ENCODE measurements at regions not wholly inside any gene's neighbourhood (a gene's known extent, or its start where the extent isn't known, plus 50 kb on each side); places are given as distances from the start of the nearest gene placed in this dataset.
"Not testable (repeated sequence)": the region's sequence is repeated elsewhere in the genome, so short reads cannot be mapped to it uniquely, and the experiment has no call there.

GRCh38 chr19:31885280-31885853, 460.0 kb upstream of the ZNF507 start:
- DNase-seq (ENCODE audit: low read depth): no peak

- DNase-seq (ENCODE audit: low read depth): no peak
Observed at GRCh38 chr19:31890230-31890629, 455.2 kb upstream of the ZNF507 start.

- DNase-seq (ENCODE audit: low read depth): no peak
Observed at GRCh38 chr19:31892060-31892459, 453.4 kb upstream of the ZNF507 start.

GRCh38 chr19:31893491-31893890, 451.9 kb upstream of the ZNF507 start:
- not testable (repeated sequence) for DNase-seq (ENCODE audit: low read depth)

- no peak for DNase-seq (ENCODE audit: low read depth)
Observed at GRCh38 chr19:31894451-31894850, 451.0 kb upstream of the ZNF507 start.

GRCh38 chr19:31897292-31897691, 448.1 kb upstream of the ZNF507 start:
- no peak for DNase-seq (ENCODE audit: low read depth)

GRCh38 chr19:31900991-31901390, 444.4 kb upstream of the ZNF507 start:
- no peak for DNase-seq (ENCODE audit: low read depth)

- DNase-seq (ENCODE audit: low read depth): no peak
Observed at GRCh38 chr19:31902821-31903220, 442.6 kb upstream of the ZNF507 start.

GRCh38 chr19:31903979-31904378, 441.4 kb upstream of the ZNF507 start:
- no peak for DNase-seq (ENCODE audit: low read depth)

GRCh38 chr19:31906111-31906871, 439.1 kb upstream of the ZNF507 start:
- DNase-seq (ENCODE audit: low read depth): no peak

GRCh38 chr19:31907661-31908060, 437.7 kb upstream of the ZNF507 start:
- no peak for DNase-seq (ENCODE audit: low read depth)

- DNase-seq (ENCODE audit: low read depth): no peak
Observed at GRCh38 chr19:31908080-31908479, 437.3 kb upstream of the ZNF507 start.

GRCh38 chr19:31908496-31909225, 436.7 kb upstream of the ZNF507 start:
- no peak for DNase-seq (ENCODE audit: low read depth)

GRCh38 chr19:31910224-31910623, 435.2 kb upstream of the ZNF507 start:
- DNase-seq (ENCODE audit: low read depth): no peak

- no peak for DNase-seq (ENCODE audit: low read depth)
Observed at GRCh38 chr19:31911577-31911976, 433.8 kb upstream of the ZNF507 start.

- DNase-seq (ENCODE audit: low read depth): no peak
Observed at GRCh38 chr19:31913103-31913661, 432.2 kb upstream of the ZNF507 start.

- DNase-seq (ENCODE audit: low read depth): no peak
Observed at GRCh38 chr19:31930401-31930800, 415.0 kb upstream of the ZNF507 start.

GRCh38 chr19:31937983-31938382, 407.4 kb upstream of the ZNF507 start:
- no peak for DNase-seq (ENCODE audit: low read depth)

GRCh38 chr19:31938675-31939074, 406.7 kb upstream of the ZNF507 start:
- no peak for DNase-seq (ENCODE audit: low read depth)

- DNase-seq (ENCODE audit: low read depth): no peak
Observed at GRCh38 chr19:31940396-31940795, 405.0 kb upstream of the ZNF507 start.

- DNase-seq (ENCODE audit: low read depth): no peak
Observed at GRCh38 chr19:31943191-31943661, 402.2 kb upstream of the ZNF507 start.

GRCh38 chr19:31943778-31944177, 401.6 kb upstream of the ZNF507 start:
- no peak for DNase-seq (ENCODE audit: low read depth)

- no peak for DNase-seq (ENCODE audit: low read depth)
Observed at GRCh38 chr19:31944326-31944725, 401.1 kb upstream of the ZNF507 start.
